ENCODE measurements at regions not wholly inside any gene's neighbourhood (a gene's known extent, or its start where the extent isn't known, plus 50 kb on each side); places are given as distances from the start of the nearest gene placed in this dataset.

GRCh38 chr17:70829876-70830275 is 660.5 kb downstream of the KCNJ2 start:
- intact Hi-C loops (cut with DNase I; ENCODE audit: low total_unique reads), result no loop called here
- no peak overlapping the region for H3K27ac ChIP-seq
- H3K9me3 ChIP-seq, result no peaks in the 10 kb centered on the region
- no peak overlapping the region for H3K4me3 ChIP-seq
- H3K36me3 ChIP-seq, result no peaks in the 10 kb centered on the region
- no peaks in the 10 kb centered on the region for H3K4me1 ChIP-seq
- H3K27me3 ChIP-seq, result no peaks in the 10 kb centered on the region
- no peak for DNase-seq
- TF ChIP-seq CTCF (IDR thresholded peaks at IDR 0.05), result no peak

- H3K4me3 ChIP-seq, result no peak overlapping the region
- DNase-seq, result no peak
- no peak for TF ChIP-seq CTCF (IDR thresholded peaks at IDR 0.05)
- no peaks in the 10 kb centered on the region for H3K36me3 ChIP-seq
- no peaks in the 10 kb centered on the region for H3K27me3 ChIP-seq
- intact Hi-C loops (cut with DNase I; ENCODE audit: low total_unique reads), result no loop called here
- H3K9me3 ChIP-seq, result no peaks in the 10 kb centered on the region
- H3K27ac ChIP-seq, result no peak overlapping the region
- no peaks in the 10 kb centered on the region for H3K4me1 ChIP-seq
These were observed 664.7 kb downstream of the KCNJ2 start for GRCh38 chr17:70834039-70834438.

GRCh38 chr17:70848785-70849184 is 679.5 kb downstream of the KCNJ2 start:
- Histone ChIP-seq H3K4me3 (no peak overlapping the region), H3K27me3 (no peaks in the 10 kb centered on the region), H3K27ac (no peak overlapping the region), H3K4me1 (no peaks in the 10 kb centered on the region), H3K9me3 (no peaks in the 10 kb centered on the region), H3K36me3 (no peaks in the 10 kb centered on the region)
- intact Hi-C loops (cut with DNase I; ENCODE audit: low total_unique reads), result no loop called here
- DNase-seq, result no peak
- TF ChIP-seq CTCF (IDR thresholded peaks at IDR 0.05), result no peak

- Histone ChIP-seq H3K27ac (no peak overlapping the region), H3K27me3 (no peaks in the 10 kb centered on the region), H3K9me3 (no peaks in the 10 kb centered on the region), H3K36me3 (no peaks in the 10 kb centered on the region), H3K4me3 (no peak overlapping the region), H3K4me1 (no peaks in the 10 kb centered on the region)
- no peak for DNase-seq
- intact Hi-C loops (cut with DNase I; ENCODE audit: low total_unique reads), result no loop called here
- TF ChIP-seq CTCF (IDR thresholded peaks at IDR 0.05), result no peak
These were observed 686.2 kb downstream of the KCNJ2 start for GRCh38 chr17:70855401-70856054.

- no peaks in the 10 kb centered on the region for H3K4me1 ChIP-seq
- no peaks in the 10 kb centered on the region for H3K36me3 ChIP-seq
- no peak for DNase-seq
- H3K4me3 ChIP-seq, result no peak overlapping the region
- H3K27ac ChIP-seq, result no peak overlapping the region
- no peaks in the 10 kb centered on the region for H3K9me3 ChIP-seq
- intact Hi-C loops (cut with DNase I; ENCODE audit: low total_unique reads), result no loop called here
- TF ChIP-seq CTCF (IDR thresholded peaks at IDR 0.05), result no peak
- H3K27me3 ChIP-seq, result no peaks in the 10 kb centered on the region
These were observed 688.0 kb downstream of the KCNJ2 start for GRCh38 chr17:70857351-70857750.

- Histone ChIP-seq H3K4me3 (no peak overlapping the region), H3K9me3 (no peaks in the 10 kb centered on the region), H3K36me3 (no peaks in the 10 kb centered on the region), H3K4me1 (no peaks in the 10 kb centered on the region), H3K27me3 (no peaks in the 10 kb centered on the region), H3K27ac (no peak overlapping the region)
- no peak for DNase-seq
- intact Hi-C loops (cut with DNase I; ENCODE audit: low total_unique reads), result no loop called here
- no peak for TF ChIP-seq CTCF (IDR thresholded peaks at IDR 0.05)
These were observed 690.5 kb downstream of the KCNJ2 start for GRCh38 chr17:70859829-70860228.

Data from tibial artery (tissue), 4 donors.